ENCODE measurements at regions not wholly inside any gene's neighbourhood (a gene's known extent, or its start where the extent isn't known, plus 50 kb on each side); places are given as distances from the start of the nearest gene placed in this dataset.

- intact Hi-C loops (cut with DNase I; ENCODE audit: low total_unique reads), result no loop called here
- Histone ChIP-seq H3K36me3 (no peaks in the 10 kb centered on the region), H3K4me3 (no peak overlapping the region), H3K4me1 (peaks cover 0 to 42% (median 26%) of the 10 kb centered on the region in 4 donors), H3K27ac (peak overlapping the region; percentile 68 to 75), H3K9me3 (no peaks in the 10 kb centered on the region), H3K27me3 (no peaks in the 10 kb centered on the region)
- no peak for DNase-seq
- no peak for TF ChIP-seq CTCF (IDR thresholded peaks at IDR 0.05)
Observed at GRCh38 chr9:87266697-87267096, 231.0 kb upstream of the DAPK1 start.

GRCh38 chr9:87267251-87268070 lies 230.2 kb upstream of the DAPK1 start:
- Histone ChIP-seq H3K27ac (peak overlapping the region; percentile 68 to 75), H3K4me1 (peaks cover 0 to 42% (median 26%) of the 10 kb centered on the region in 4 donors), H3K9me3 (no peaks in the 10 kb centered on the region), H3K27me3 (no peaks in the 10 kb centered on the region), H3K4me3 (no peak overlapping the region), H3K36me3 (no peaks in the 10 kb centered on the region)
- intact Hi-C loops (cut with DNase I; ENCODE audit: low total_unique reads), result no loop called here
- DNase-seq, result peak; percentile 70 to 88
- peak in 1 of 2 experiments; percentile 4 for TF ChIP-seq CTCF (IDR thresholded peaks at IDR 0.05)

GRCh38 chr9:87269296-87270176 lies 228.1 kb upstream of the DAPK1 start:
- Histone ChIP-seq H3K4me1 (peaks cover 0 to 42% (median 26%) of the 10 kb centered on the region in 4 donors), H3K27ac (peak overlapping the region; percentile 56 to 75), H3K27me3 (no peaks in the 10 kb centered on the region), H3K4me3 (no peak overlapping the region), H3K36me3 (no peaks in the 10 kb centered on the region), H3K9me3 (no peaks in the 10 kb centered on the region)
- no peak for TF ChIP-seq CTCF (IDR thresholded peaks at IDR 0.05)
- DNase-seq, result no peak
- intact Hi-C loops (cut with DNase I; ENCODE audit: low total_unique reads), result no loop called here

GRCh38 chr9:87270221-87270847 lies 227.3 kb upstream of the DAPK1 start:
- H3K4me1 ChIP-seq, result peaks cover 0 to 42% (median 26%) of the 10 kb centered on the region in 4 donors
- H3K27me3 ChIP-seq, result no peaks in the 10 kb centered on the region
- no peaks in the 10 kb centered on the region for H3K9me3 ChIP-seq
- peak overlapping the region in 1 of 2 donors; percentile 13 for H3K4me3 ChIP-seq
- DNase-seq, result peak; percentile 42 to 68
- no peak for TF ChIP-seq CTCF (IDR thresholded peaks at IDR 0.05)
- H3K27ac ChIP-seq, result peak overlapping the region; percentile 56 to 75
- intact Hi-C loops (cut with DNase I; ENCODE audit: low total_unique reads), result no loop called here
- H3K36me3 ChIP-seq, result no peaks in the 10 kb centered on the region

GRCh38 chr9:87270848-87271234 lies 226.8 kb upstream of the DAPK1 start:
- intact Hi-C loops (cut with DNase I; ENCODE audit: low total_unique reads), result no loop called here
- TF ChIP-seq CTCF (IDR thresholded peaks at IDR 0.05), result no peak
- H3K27me3 ChIP-seq, result no peaks in the 10 kb centered on the region
- H3K9me3 ChIP-seq, result no peaks in the 10 kb centered on the region
- H3K36me3 ChIP-seq, result no peaks in the 10 kb centered on the region
- peaks cover 0 to 42% (median 26%) of the 10 kb centered on the region in 4 donors for H3K4me1 ChIP-seq
- peak overlapping the region; percentile 56 to 75 for H3K27ac ChIP-seq
- no peak for DNase-seq
- no peak overlapping the region for H3K4me3 ChIP-seq

All from tibial artery (tissue), 4 donors.